ENCODE measurements at regions not wholly inside any gene's neighbourhood (a gene's known extent, or its start where the extent isn't known, plus 50 kb on each side); places are given as distances from the start of the nearest gene placed in this dataset.
"Not testable (repeated sequence)": the region's sequence is repeated elsewhere in the genome, so short reads cannot be mapped to it uniquely, and the experiment has no call there.

GRCh38 chr4:14168919-14169318 lies 541.4 kb upstream of the BOD1L1 start:
- Histone ChIP-seq H3K4me1 (no peaks in the 10 kb centered on the region), H3K9me3 (no peaks in the 10 kb centered on the region), H3K27ac (no peak overlapping the region), H3K4me3 (no peak overlapping the region), H3K27me3 (ENCODE audit: insufficient read depth in 3 of 3, low read length in 2 of 3) (no peaks in the 10 kb centered on the region), H3K36me3 (ENCODE audit: insufficient read depth in 1 of 2, low read depth in 1 of 2) (no peaks in the 10 kb centered on the region)
- WGBS, 3 donors: 44 to 50% (median 46%) methylated on average over 5 of the region's 5 CpGs
- no peak for DNase-seq
- intact Hi-C loops (cut with DNase I): no loop called here
- no peak for ATAC-seq
- TF ChIP-seq CTCF (IDR thresholded peaks at IDR 0.05): no peak

- H3K27me3 ChIP-seq (ENCODE audit: insufficient read depth in 3 of 3, low read length in 2 of 3): no peaks in the 10 kb centered on the region
- WGBS, 3 donors: 32 to 59% (median 33%) methylated on average over 2 of the region's 2 CpGs
- no peaks in the 10 kb centered on the region for H3K9me3 ChIP-seq
- no peak for DNase-seq
- ATAC-seq: no peak
- intact Hi-C loops (cut with DNase I): no loop called here
- H3K36me3 ChIP-seq (ENCODE audit: insufficient read depth in 1 of 2, low read depth in 1 of 2): no peaks in the 10 kb centered on the region
- no peak for TF ChIP-seq CTCF (IDR thresholded peaks at IDR 0.05)
- no peak overlapping the region for H3K4me3 ChIP-seq
- no peaks in the 10 kb centered on the region for H3K4me1 ChIP-seq
- H3K27ac ChIP-seq: no peak overlapping the region
Observed at GRCh38 chr4:14169460-14169859, 541.9 kb upstream of the BOD1L1 start.

GRCh38 chr4:14169940-14170339 lies 542.4 kb upstream of the BOD1L1 start:
- H3K36me3 ChIP-seq (ENCODE audit: insufficient read depth in 1 of 2, low read depth in 1 of 2); DNase-seq; H3K27ac ChIP-seq; H3K4me3 ChIP-seq; H3K27me3 ChIP-seq (ENCODE audit: insufficient read depth in 3 of 3, low read length in 2 of 3); ATAC-seq; H3K4me1 ChIP-seq; H3K9me3 ChIP-seq; intact Hi-C loops (cut with DNase I): not testable (repeated sequence)
- 58 to 64% (median 58%) methylated on average over 6 of the region's 6 CpGs for WGBS, 3 donors

- H3K27me3 ChIP-seq (ENCODE audit: insufficient read depth in 3 of 3, low read length in 2 of 3): no peaks in the 10 kb centered on the region
- H3K27ac ChIP-seq: no peak overlapping the region
- 69 to 80% (median 76%) methylated on average over 3 of the region's 3 CpGs for WGBS, 3 donors
Observed at GRCh38 chr4:14176613-14177012, 549.1 kb upstream of the BOD1L1 start.

GRCh38 chr4:14177987-14178386 lies 550.5 kb upstream of the BOD1L1 start:
- intact Hi-C loops (cut with DNase I): no loop called here
- no peak for TF ChIP-seq CTCF (IDR thresholded peaks at IDR 0.05)
- Histone ChIP-seq H3K36me3 (ENCODE audit: insufficient read depth in 1 of 2, low read depth in 1 of 2) (no peaks in the 10 kb centered on the region), H3K27me3 (ENCODE audit: insufficient read depth in 3 of 3, low read length in 2 of 3) (no peaks in the 10 kb centered on the region), H3K9me3 (no peaks in the 10 kb centered on the region), H3K4me1 (no peaks in the 10 kb centered on the region), H3K4me3 (no peak overlapping the region), H3K27ac (no peak overlapping the region)
- ATAC-seq (no peak), DNase-seq (no peak)
- WGBS, 3 donors: 80 to 85% (median 81%) methylated on average over 3 of the region's 3 CpGs

More at GRCh38 chr4:14176613-14177012, 549.1 kb upstream of the BOD1L1 start:
- DNase-seq: no peak
- H3K36me3 ChIP-seq (ENCODE audit: insufficient read depth in 1 of 2, low read depth in 1 of 2): no peaks in the 10 kb centered on the region
- intact Hi-C loops (cut with DNase I): no loop called here
- no peaks in the 10 kb centered on the region for H3K9me3 ChIP-seq
- no peak for ATAC-seq
- H3K4me1 ChIP-seq: no peaks in the 10 kb centered on the region
- no peak for TF ChIP-seq CTCF (IDR thresholded peaks at IDR 0.05)
- H3K4me3 ChIP-seq: no peak overlapping the region
